HG03060 (cell line): ENCODE measurements at regions not wholly inside any gene's neighbourhood (a gene's known extent, or its start where the extent isn't known, plus 50 kb on each side); places are given as distances from the start of the nearest gene placed in this dataset.
"Not testable (repeated sequence)": the region's sequence is repeated elsewhere in the genome, so short reads cannot be mapped to it uniquely, and the experiment has no call there.

Experiments used
- ATAC-seq: cut with Tn5 transposase; IDR thresholded peaks from one replicate; pipeline ENCODE4 v1.9.1; 2021; ENCODE audit warnings: low read depth, moderate number of reproducible peaks; ENCODE audit not compliant: unreplicated experiment

- no peak for ATAC-seq
These were observed 89.6 kb downstream of the DDX1 start for GRCh38 chr2:15681089-15681885.

DNA sequence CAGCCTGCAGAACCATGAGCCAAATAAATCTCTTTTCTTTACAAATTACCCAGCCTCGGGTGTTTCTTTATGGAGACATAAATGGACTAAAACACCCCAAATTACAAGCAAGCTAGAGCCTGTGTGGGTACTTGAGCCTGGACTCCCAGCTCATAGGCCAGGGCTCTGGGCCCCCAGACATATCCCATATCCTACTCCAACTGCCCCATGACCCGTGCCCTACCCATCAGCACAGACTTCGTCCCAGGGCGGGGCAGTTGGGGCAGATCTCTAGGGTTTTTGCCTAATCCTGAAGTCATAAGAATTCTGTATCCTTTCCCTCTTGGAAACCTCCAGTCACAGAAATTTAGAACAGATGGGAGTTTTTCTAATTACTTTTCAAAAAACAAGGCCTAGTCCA, 90.7 kb downstream of the DDX1 start:
- ATAC-seq = no peak

DNA sequence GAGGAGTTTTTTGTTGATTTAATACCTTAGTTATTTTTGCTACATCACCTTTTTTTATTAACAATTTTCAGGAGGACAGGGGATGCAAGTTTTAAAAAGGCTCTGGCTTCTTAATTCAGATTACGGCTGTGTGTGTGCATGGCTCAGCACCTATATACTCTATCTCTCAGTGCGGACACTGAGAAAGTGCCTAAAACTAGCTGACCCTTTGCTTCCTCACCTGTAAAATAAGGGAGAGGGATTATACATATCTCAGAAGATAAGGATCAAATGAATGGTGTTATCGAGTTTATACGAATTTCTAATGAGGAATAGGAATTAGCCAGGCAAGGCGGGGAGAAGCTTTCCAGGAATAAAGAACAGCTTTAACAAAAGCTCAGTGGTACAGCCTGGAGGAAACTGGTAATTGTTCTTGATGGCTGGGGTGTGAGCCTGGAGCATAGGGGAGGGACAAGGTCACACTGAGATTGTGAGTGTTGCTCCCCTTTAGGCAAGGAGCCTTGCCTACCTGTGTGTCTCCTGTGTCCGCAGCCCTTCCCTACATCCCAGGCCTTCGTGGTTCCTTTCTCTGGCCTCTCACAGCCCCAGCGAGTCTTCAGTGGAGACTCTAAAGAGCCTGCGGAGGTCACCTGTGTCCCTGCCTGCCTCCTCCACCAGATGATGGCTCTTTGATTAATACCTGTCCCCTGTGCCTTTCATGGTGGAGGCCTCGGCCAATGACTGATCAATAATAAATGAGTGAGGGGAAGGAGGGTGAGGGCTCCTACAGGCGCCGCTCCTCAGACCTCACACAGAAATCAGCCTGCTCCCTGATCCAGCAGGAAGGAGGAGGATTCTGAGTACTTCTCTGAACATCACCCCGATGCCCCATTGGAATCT, 92.7 kb downstream of the DDX1 start:
- no peak for ATAC-seq

DNA sequence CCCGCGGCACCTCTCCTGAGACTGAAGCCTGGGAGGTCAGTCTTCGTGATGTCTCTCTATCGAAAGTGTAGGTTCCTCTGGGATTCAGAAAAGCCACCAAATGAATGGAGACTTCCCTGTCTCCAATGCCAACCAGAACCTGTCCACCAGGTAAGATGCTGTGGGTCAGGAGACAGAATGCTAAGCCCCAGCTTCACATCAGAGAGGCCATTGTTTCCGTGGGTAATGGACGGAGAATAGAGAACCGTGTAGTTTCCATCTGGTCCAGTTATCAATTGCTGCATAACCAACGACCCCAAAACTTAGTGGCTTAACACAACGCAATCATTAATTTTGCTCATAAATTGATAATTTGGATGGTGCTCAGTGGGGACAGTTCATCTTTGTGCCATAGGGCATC, 93.5 kb downstream of the DDX1 start:
- ATAC-seq = no peak

DNA sequence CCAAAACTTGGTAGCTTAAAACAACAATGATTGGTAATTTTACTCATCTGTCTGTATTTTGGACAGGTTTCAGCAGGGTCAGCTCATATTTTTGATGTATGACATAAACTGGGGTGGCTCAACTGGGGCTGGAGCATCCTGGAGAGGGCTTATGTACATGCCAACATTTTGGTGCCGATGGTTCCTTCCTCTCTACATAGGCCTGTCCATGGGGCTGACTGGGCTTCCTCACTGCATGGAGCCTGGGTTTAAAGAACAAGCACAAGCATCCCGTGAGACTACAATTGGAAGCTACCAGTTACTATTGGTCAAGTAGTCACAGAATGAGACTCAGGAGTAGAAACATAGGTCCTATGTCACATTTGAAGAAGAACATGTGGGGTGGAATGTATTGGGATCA, 95.0 kb downstream of the DDX1 start:
- no peak for ATAC-seq

DNA sequence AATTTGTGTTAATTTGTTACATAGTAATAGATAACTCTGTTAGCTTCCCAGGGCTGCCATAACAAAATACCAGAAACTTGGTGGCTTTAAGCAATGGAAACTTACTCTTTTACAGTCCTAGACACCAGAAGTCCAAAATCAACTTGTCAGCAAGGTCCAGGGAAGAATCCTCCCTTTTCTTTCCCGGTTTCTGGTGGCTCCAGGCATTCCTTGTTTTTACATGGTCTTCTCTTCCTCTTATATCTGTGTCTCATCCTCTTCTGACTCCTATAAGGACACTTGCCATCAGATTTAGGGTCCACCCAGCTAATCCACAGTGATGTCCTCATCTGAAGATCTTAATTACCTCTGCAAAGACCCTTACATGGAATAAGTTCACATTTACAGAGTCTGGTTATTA, 95.6 kb downstream of the DDX1 start:
- no peak for ATAC-seq

DNA sequence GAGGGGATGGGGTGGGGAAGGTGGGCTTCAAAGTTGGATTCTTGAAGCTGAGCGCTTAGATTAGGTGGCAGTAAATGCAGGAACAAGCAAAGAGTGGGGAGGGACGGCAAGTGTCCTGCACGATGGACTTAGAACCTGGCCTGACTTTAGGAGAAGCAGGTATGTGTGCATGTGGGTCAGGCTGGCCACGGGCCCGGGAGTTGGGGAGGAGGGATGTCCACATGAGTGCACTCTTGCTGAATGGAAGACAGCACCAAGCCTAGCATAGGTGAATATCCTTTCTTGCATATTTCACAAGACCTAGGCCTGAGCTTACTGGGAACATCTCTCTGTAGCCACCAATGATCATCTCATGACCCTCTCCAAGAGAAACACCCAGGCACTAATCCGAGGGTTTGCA, 96.1 kb downstream of the DDX1 start:
- ATAC-seq = no peak

DNA sequence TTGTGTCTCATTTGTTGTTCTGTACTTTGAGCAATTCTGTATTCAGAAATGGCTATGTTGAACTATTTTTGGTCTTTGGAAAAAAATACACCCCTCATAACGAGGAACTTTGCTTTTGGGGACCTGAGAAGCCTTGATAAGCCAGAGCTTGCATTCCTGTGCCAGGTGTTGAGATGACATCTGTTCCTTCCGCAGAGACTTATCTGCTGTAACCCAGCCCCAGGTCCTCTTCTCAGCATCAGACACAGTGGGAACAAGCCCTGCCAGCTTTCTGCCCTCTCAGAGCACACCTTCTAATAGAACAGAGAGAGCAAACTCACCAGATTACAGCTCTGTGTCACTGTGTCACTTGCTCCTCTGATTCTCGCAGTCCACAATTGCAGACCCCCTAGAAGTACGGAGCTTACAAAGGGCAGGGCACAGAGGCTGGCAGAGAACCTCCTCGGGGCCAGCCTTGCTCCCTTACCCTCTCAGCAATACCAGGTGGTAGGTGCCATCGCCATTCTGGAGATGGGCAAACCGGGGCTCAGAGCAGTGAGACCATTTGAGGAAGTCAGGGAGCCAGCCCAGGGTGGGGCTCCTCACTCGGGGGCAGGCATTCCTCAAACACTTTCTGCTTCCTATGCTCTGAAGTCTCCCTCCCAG, 97.4 kb downstream of the DDX1 start:
- ATAC-seq = no peak

GRCh38 chr2:15689654-15690053, 98.0 kb downstream of the DDX1 start:
- no peak for ATAC-seq

- ATAC-seq = no peak
These were observed 100.1 kb downstream of the DDX1 start for GRCh38 chr2:15691586-15692310.

DNA sequence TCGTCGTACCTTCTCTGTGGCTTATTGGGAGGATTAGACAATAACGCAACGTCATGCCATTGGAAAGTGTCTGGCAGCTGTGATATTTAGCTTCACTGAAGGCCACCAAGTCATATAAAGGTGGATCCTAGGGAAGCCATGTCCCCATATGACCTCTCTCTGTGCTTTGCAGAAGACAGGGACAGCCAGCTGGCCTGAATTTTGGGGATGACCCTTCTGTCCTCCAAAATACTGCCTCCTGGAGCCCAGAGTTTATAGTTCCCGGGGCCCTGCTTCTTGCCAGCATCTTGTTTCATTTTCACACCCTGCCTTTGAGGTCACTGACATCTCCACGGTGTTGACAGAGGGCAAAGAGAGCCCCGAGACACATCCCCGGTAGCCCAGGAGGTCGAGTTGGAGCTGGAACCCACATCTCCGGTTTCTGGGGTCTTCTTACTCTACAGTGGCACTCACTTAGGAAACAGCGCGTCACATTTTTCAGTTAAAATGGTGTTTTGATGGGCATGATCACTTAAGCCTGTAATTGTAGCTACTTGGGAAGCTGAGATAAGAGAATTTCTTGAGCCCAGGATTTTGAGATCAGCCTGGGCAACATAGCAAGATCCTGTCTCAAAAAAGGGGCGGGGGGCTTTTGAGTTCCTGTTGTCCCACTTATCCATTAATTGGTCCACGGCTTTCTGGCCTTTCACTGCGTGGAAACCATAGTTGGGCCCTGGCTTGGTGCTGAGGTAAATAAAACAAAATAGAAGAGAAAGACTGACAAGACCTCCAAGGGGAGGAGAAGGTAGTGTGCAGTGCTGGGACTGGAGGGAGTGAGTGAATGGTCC, 101.1 kb downstream of the DDX1 start:
- ATAC-seq = no peak

GRCh38 chr2:15693382-15693781, 101.7 kb downstream of the DDX1 start:
- ATAC-seq = no peak

DNA sequence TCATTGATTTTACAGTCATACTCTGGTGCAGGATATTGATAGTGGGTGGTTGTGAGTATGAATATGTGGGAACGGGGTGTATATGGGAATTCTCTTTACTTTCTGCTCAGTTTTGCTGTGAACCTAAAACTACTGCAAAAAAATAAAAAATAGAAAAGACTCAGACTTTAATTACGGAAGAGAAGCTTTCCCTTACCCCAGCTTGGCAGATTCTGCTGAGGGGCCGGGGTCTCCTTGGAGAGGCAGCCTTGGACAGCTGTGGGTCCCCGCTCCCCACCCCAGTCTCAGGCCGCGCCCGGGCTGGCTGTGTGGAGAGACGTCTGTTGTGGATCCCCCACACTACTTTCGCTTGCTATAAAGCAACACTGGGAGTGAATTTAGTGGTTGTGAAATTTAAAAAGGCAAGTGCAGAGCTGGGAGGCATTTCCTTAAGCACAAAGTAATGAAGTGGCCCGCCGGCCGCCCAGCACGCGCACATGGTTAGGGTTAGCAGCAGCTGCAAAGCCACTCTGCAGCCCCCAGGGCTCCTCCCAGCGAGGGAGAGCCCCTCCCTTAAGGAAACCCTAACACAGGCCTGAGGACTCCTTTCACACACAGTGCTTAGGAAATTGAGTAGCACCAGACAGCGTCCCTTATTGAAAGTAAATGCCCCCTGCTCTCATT, 102.4 kb downstream of the DDX1 start:
- no peak for ATAC-seq

DNA sequence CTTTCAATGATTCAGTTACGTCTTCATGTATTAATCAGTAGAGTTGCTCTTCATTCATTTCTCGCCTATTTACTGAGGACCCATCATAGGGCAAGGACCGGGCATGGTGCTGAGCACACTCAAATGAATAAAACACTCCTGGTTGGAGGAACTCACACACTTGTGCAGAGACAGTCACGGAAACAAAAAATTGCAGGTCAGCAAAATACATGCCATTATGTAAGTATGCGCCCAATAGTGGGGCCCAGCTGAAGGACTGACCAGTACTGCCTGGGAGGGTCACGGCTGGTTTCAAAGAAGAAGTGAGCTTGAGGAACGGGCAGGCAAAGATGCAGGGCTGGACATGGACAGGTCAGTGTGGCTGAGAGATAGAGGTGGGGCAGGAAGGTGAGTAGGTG, 102.9 kb downstream of the DDX1 start:
- ATAC-seq = no peak

- no peak for ATAC-seq
These were observed 104.1 kb downstream of the DDX1 start for GRCh38 chr2:15695582-15696330.

DNA sequence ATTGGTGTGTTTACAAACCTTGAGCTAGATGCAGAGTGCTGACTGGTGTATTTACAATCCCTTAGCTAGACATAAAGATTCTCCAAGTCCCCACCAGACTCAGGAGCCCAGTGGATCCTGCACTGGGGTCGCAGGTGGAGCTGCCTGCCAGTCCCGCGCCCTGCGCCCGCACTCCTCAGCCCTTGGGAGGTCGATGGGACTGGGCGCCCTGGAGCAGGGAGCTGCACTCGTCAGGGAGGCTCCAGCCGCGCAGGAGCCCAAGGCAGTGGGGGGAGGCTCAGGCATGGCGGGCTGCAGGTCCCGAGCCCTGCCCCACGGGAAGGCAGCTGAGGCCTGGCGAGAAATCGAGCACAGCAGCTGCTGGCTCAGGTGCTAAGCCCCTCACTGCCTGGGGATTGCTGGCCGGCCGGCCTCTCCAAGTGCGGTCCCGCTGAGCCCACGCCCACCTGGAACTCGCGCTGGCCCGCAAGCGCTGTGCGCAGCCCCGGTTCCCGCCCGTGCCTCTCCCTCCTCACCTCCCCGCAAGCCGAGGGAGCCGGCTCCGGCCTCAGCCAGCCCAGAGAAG, 105.0 kb downstream of the DDX1 start:
- ATAC-seq = not testable (repeated sequence)

- no peak for ATAC-seq
These were observed 108.5 kb downstream of the DDX1 start for GRCh38 chr2:15700131-15700530.

DNA sequence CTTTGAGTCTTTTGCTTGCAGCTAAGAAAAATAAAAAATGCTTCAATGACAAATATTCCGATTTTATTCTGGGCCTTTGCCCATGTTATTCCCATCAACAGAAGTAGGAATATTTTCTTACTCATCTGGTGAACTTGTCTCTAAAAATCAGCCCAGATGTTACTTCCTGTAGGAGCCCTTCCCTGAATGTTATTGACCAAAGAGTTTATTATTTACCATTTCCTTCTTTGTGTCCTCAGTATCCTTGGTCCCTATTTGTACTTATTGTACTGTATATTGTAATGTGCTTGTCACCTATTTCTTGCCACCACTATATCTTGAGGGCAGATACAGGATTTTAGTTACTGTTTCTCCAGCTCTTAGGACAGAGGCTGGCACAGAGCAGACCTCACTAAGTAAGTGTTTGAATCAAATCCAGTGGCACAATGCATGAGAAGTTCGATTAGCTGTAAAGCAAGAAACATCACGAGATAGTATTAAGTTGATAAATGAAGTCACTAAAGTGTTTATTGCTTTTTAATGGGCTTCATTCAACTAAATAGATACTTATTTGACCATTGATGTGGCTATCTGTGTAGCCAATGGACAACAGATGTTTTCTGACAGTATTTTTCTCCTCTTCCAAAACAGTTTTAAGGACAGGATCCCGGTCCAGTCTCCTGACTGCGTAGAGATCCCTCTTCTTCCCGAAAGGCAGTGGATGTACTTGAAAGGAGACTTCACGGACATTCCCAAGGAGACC, 109.1 kb downstream of the DDX1 start:
- ATAC-seq = no peak
